Testis (tissue), 2 donors: ENCODE measurements at regions not wholly inside any gene's neighbourhood (a gene's known extent, or its start where the extent isn't known, plus 50 kb on each side); places are given as distances from the start of the nearest gene placed in this dataset.
A peak's percentile ranks its signal among the peaks of the same experiment; 100 is the strongest.

Experiments
- DNase-seq: peaks from one replicate; pipeline ENCODE4 v3.0.0-alpha.2; 2019
- H3K27ac ChIP-seq, 2 donors: fragments of 200-600 bp; sonication (generic); one replicate each; pipeline ENCODE4 v1.5.1; 2019
- H3K27me3 ChIP-seq: fragments of 200-600 bp; sonication (generic); one replicate; pipeline ENCODE4 v1.5.1; 2019
- H3K36me3 ChIP-seq: fragments of 200-600 bp; sonication (generic); one replicate; pipeline ENCODE4 v1.5.1; 2017; ENCODE audit warnings: low read depth; ENCODE audit errors: missing control alignments
- H3K4me1 ChIP-seq: fragments of 200-600 bp; sonication (generic); one replicate; pipeline ENCODE4 v1.5.1; 2019
- H3K4me3 ChIP-seq, 2 donors: fragments of 200-600 bp; sonication (generic); one replicate each; pipeline ENCODE4 v1.5.1; 2017 to 2019
- H3K9me3 ChIP-seq: fragments of 200-600 bp; sonication (generic); one replicate; pipeline ENCODE4 v1.5.1; 2017
- POLR2A ChIP-seq: fragments of 450-650 bp; IDR thresholded peaks from one replicate; pipeline ENCODE4 v1.6.1; 2017; ENCODE audit warnings: antibody characterized with exemption, mild to moderate bottlenecking, moderate library complexity
- WGBS, 2 donors: methylation state at CpG; one replicate each; pipeline ENCODE4 v1.1.5; 2018; 5-methylcytosine and 5-hydroxymethylcytosine counted together
- intact Hi-C: fragments of 100-400 bp; cut with DNase I; formaldehyde crosslinking; loops from one replicate; pipeline ENCODE4 v1.15.1; 2023; ENCODE audit warnings: low total_unique reads
- TF ChIP-seq, protein P1 (sequence below), 3 experiments: fragments of 450-650 bp in 2 of 3; fragments of 200-600 bp in 1 of 3; sonication (generic) in 1 of 3; IDR thresholded peaks; one replicate each; pipeline ENCODE4 v1.5.1; 2016 to 2019; ENCODE audit warnings: antibody characterized with exemption in 3 of 3, mild to moderate bottlenecking in 2 of 3, moderate library complexity in 1 of 3

DNA sequence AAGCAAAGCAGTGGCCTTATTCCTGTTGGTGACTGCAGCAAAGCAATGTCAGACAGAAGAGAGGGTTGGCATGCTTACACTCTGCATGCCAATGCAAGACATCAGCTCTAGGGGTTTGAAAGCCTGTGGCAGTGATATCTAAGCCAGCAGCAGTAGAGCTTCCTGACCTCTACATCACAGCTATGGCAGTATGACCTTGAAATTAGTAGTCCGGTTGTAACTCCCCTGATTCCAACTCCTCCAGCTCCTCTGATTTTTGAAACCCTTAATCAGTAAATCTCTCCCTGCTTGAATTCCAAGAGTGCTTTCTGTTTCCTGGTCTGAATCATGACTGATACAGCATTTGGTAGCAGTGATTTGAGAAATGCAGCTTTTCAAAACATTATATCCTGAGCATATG is 60.0 kb upstream of the LRP1B start:
- no peaks in the 10 kb centered on the region for H3K9me3 ChIP-seq
- intact Hi-C loops = no loop called here
- no peak overlapping the region for H3K27ac ChIP-seq
- TF ChIP-seq POLR2A = no peak
- TF ChIP-seq, protein P1, sequence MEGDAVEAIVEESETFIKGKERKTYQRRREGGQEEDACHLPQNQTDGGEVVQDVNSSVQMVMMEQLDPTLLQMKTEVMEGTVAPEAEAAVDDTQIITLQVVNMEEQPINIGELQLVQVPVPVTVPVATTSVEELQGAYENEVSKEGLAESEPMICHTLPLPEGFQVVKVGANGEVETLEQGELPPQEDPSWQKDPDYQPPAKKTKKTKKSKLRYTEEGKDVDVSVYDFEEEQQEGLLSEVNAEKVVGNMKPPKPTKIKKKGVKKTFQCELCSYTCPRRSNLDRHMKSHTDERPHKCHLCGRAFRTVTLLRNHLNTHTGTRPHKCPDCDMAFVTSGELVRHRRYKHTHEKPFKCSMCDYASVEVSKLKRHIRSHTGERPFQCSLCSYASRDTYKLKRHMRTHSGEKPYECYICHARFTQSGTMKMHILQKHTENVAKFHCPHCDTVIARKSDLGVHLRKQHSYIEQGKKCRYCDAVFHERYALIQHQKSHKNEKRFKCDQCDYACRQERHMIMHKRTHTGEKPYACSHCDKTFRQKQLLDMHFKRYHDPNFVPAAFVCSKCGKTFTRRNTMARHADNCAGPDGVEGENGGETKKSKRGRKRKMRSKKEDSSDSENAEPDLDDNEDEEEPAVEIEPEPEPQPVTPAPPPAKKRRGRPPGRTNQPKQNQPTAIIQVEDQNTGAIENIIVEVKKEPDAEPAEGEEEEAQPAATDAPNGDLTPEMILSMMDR (IDR thresholded peaks at IDR 0.05) = no peak
- H3K4me1 ChIP-seq = no peaks in the 10 kb centered on the region
- 33 to 38% methylated on average over 1 of the region's 1 CpG for WGBS, 2 donors
- H3K4me3 ChIP-seq = no peak overlapping the region
- no peaks in the 10 kb centered on the region for H3K27me3 ChIP-seq
- H3K36me3 ChIP-seq = no peaks in the 10 kb centered on the region
- no peak for DNase-seq

DNA sequence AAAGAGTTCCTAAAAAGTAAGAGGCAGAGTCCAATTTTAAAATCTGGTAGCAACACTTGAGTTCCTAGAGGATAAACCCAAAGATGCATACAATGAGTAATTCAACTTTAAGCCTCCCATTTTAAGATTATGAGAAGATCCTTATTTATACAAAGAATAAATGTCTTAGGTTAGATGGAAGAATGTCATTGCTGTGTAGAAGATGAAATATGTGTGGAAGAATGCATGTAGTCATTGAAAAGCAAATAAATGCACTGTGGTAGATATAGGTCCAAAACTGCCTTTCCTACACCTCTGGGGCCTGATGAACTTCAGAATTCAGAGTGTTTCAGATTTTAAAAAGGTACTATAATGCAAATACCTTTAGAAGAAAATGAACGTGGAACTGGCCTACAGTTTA is 58.7 kb upstream of the LRP1B start:
- no peaks in the 10 kb centered on the region for H3K9me3 ChIP-seq
- 84 to 85% methylated on average over 1 of the region's 1 CpG for WGBS, 2 donors
- no peak for DNase-seq
- TF ChIP-seq, protein P1 (IDR thresholded peaks at IDR 0.05) = no peak
- no peak for TF ChIP-seq POLR2A
- no peaks in the 10 kb centered on the region for H3K36me3 ChIP-seq
- no peak overlapping the region for H3K4me3 ChIP-seq
- H3K4me1 ChIP-seq = no peaks in the 10 kb centered on the region
- no peaks in the 10 kb centered on the region for H3K27me3 ChIP-seq
- no peak overlapping the region for H3K27ac ChIP-seq
- intact Hi-C loops = no loop called here

DNA sequence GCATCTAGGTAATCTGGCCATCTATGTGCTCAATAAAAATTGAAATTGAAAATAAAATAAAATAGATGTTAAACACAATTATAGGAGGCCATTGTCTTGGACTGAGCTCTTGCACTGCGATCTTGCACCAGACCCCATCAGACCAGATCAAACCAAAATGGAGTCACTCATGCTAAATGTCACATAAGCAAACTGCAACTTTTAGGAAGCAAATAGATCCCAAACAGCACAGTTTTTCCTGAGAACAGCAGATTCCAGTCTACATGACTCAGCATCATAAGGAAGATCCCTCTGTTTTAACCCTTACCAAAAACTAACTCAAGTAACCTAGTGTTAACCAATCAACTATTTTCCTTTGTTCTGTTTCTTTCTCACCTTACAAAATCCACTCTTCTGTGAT is 57.7 kb upstream of the LRP1B start:
- TF ChIP-seq, protein P1 (IDR thresholded peaks at IDR 0.05) = no peak
- TF ChIP-seq POLR2A = no peak
- H3K36me3 ChIP-seq = no peaks in the 10 kb centered on the region
- no peak overlapping the region for H3K4me3 ChIP-seq
- 96 to 100% methylated on average over 1 of the region's 1 CpG for WGBS, 2 donors
- DNase-seq = no peak
- no peak overlapping the region for H3K27ac ChIP-seq
- no peaks in the 10 kb centered on the region for H3K9me3 ChIP-seq
- H3K4me1 ChIP-seq = no peaks in the 10 kb centered on the region
- intact Hi-C loops = no loop called here
- H3K27me3 ChIP-seq = no peaks in the 10 kb centered on the region

DNA sequence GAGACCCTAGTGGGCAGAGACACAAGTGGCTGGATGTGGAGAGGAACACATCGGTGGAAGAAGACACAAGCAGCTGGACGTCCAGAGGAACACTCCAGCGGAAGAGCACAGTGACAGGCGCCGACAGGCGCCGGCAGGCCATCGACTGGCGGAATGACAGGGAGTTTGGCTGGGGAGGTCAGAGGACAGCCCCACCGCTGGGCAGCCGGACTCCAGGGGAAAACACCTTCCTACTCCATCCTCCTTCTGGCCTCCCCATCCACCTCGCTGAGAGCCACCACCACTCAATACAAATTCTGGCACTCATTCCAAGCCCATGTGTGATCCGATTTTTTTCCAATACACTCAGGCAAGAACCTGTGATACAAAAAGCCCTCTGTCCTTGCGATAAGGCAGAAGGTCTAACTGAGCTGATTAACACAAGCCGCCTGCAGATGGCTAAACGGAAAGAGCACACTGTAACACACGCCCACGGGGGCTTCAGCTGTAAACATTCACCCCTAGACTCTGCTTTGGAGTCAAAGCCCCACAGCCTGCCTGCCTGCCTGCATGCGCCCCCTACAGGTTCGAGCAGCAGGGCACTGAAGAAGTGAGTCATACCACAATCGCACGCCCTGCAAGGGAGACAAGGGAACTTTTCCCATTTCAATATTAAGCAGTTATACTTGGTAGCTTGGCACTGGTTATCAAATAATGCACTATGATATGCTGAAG is 50.2 kb upstream of the LRP1B start:
- DNase-seq = peak; percentile 75
- Histone ChIP-seq H3K4me3 (peak overlapping the region in 1 of 2 donors; percentile 17), H3K27me3 (no peaks in the 10 kb centered on the region), H3K4me1 (no peaks in the 10 kb centered on the region), H3K36me3 (no peaks in the 10 kb centered on the region), H3K27ac (no peak overlapping the region), H3K9me3 (no peaks in the 10 kb centered on the region)
- 51 to 57% methylated on average over 18 to 22 of the region's 22 CpGs for WGBS, 2 donors
- intact Hi-C loops = no loop called here
- TF ChIP-seq, protein P1 (IDR thresholded peaks at IDR 0.05) = peak; percentile 8 to 52 (median 10)
- no peak for TF ChIP-seq POLR2A
